ENCODE measurements at regions not wholly inside any gene's neighbourhood (a gene's known extent, or its start where the extent isn't known, plus 50 kb on each side); places are given as distances from the start of the nearest gene placed in this dataset.

DNA sequence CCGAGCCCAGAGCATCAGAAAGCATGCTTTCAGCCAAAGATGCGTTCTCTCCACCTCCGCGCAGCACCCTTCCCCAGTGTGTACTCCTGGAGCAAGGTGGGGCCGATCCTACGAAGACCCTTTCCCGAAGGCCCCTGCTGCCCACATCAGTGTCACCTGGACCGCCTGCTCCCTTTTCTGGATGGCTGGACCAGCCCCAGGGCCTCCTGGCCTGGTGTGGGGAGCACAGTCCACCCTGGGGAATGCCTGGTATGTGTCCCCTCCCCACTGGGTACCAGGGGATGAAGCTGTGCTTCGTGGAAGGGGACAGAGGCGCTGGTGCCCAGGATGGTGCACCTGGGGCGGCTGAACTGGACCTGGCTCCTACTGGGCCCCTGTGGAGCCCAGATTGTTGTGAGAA, 173.8 kb downstream of the SEC14L1 start:
- H3K4me1 ChIP-seq (ENCODE audit: control insufficient read depth, low read depth, low read length) = peaks cover 2% of the 10 kb centered on the region
- H3K27ac ChIP-seq (ENCODE audit: low read depth, low read length) = no peak overlapping the region
- H4K5ac ChIP-seq (ENCODE audit: low read length) = no peak overlapping the region
- H3K36me3 ChIP-seq (ENCODE audit: control insufficient read depth, insufficient read depth, low read length) = no peaks in the 10 kb centered on the region
- H3K79me1 ChIP-seq (ENCODE audit: low read length) = peaks cover 4% of the 10 kb centered on the region
- H3K18ac ChIP-seq (ENCODE audit: low read length) = no peak overlapping the region
- no peak overlapping the region for H2AK5ac ChIP-seq (ENCODE audit: low read length)
- no peak overlapping the region for H3K23ac ChIP-seq (ENCODE audit: low read length)
- H2BK15ac ChIP-seq (replicated peaks; ENCODE audit: low read depth) = no peak overlapping the region
- no peak overlapping the region for H3K4me2 ChIP-seq (ENCODE audit: low read length)
- H3K4ac ChIP-seq (ENCODE audit: low read depth, low read length) = no peak overlapping the region
- H3K79me2 ChIP-seq (ENCODE audit: control insufficient read depth, insufficient read depth, low read length) = no peaks in the 10 kb centered on the region
- no peak overlapping the region for H3K9ac ChIP-seq (ENCODE audit: low read length)
- no peak overlapping the region for H3K56ac ChIP-seq (ENCODE audit: low read length)
- no CpG with 5 or more reads among the region's 11 CpGs for WGBS (ENCODE audit: extremely low coverage, insufficient coverage, low lambda C conversion rate)
- DNase-seq = no peak
- H2BK120ac ChIP-seq (ENCODE audit: low read depth, low read length) = no peak overlapping the region
- no peak overlapping the region for H4K8ac ChIP-seq (ENCODE audit: low read depth, low read length)
- H3K4me3 ChIP-seq (ENCODE audit: low read length) = no peak overlapping the region
- no peak overlapping the region for H2BK5ac ChIP-seq (ENCODE audit: low read length)
- no peaks in the 10 kb centered on the region for H3K27me3 ChIP-seq (ENCODE audit: insufficient read depth, low read length, poor library complexity)

DNA sequence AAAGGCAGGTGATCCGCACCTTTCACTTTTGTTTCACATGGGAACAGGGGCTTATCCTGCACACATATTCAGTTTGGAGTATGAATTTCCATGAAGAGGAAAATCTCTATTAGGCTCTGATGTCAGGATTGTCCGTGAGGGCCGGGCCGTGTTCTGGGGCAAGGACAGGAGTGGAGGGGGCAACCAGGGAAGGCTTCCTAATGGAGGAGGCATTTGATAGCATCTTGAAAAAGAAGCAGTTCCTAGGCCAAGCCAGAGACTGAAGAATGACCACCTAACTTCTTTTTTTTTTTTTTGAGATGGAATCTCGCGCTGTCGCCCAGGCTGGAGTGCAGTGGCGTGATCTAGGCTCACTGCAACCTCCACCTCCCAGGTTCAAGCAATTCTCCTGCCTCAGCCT, 174.2 kb downstream of the SEC14L1 start:
- H3K56ac ChIP-seq (ENCODE audit: low read length) = no peak overlapping the region
- H2AK5ac ChIP-seq (ENCODE audit: low read length) = no peak overlapping the region
- no peak overlapping the region for H3K4me3 ChIP-seq (ENCODE audit: low read length)
- no peak overlapping the region for H2BK120ac ChIP-seq (ENCODE audit: low read depth, low read length)
- H3K23ac ChIP-seq (ENCODE audit: low read length) = no peak overlapping the region
- H3K18ac ChIP-seq (ENCODE audit: low read length) = no peak overlapping the region
- no peak overlapping the region for H2BK15ac ChIP-seq (replicated peaks; ENCODE audit: low read depth)
- no peak overlapping the region for H3K4ac ChIP-seq (ENCODE audit: low read depth, low read length)
- no peak overlapping the region for H4K8ac ChIP-seq (ENCODE audit: low read depth, low read length)
- H3K4me1 ChIP-seq (ENCODE audit: control insufficient read depth, low read depth, low read length) = peaks cover 2% of the 10 kb centered on the region
- H3K4me2 ChIP-seq (ENCODE audit: low read length) = no peak overlapping the region
- H3K27me3 ChIP-seq (ENCODE audit: insufficient read depth, low read length, poor library complexity) = no peaks in the 10 kb centered on the region
- H3K79me2 ChIP-seq (ENCODE audit: control insufficient read depth, insufficient read depth, low read length) = no peaks in the 10 kb centered on the region
- H4K5ac ChIP-seq (ENCODE audit: low read length) = no peak overlapping the region
- H2BK5ac ChIP-seq (ENCODE audit: low read length) = no peak overlapping the region
- peaks cover 4% of the 10 kb centered on the region for H3K79me1 ChIP-seq (ENCODE audit: low read length)
- H3K9ac ChIP-seq (ENCODE audit: low read length) = no peak overlapping the region
- no peak overlapping the region for H3K27ac ChIP-seq (ENCODE audit: low read depth, low read length)
- DNase-seq = no peak
- WGBS (ENCODE audit: extremely low coverage, insufficient coverage, low lambda C conversion rate) = no CpG with 5 or more reads among the region's 8 CpGs
- H3K36me3 ChIP-seq (ENCODE audit: control insufficient read depth, insufficient read depth, low read length) = no peaks in the 10 kb centered on the region

- Histone ChIP-seq H3K56ac (ENCODE audit: low read length) (peak overlapping the region; percentile 54), H3K79me1 (ENCODE audit: low read length) (peaks cover 2% of the 10 kb centered on the region), H3K36me3 (ENCODE audit: control insufficient read depth, insufficient read depth, low read length) (no peaks in the 10 kb centered on the region), H2BK5ac (ENCODE audit: low read length) (no peak overlapping the region), H2BK120ac (ENCODE audit: low read depth, low read length) (no peak overlapping the region), H3K4ac (ENCODE audit: low read depth, low read length) (no peak overlapping the region), H2AK5ac (ENCODE audit: low read length) (no peak overlapping the region), H4K8ac (ENCODE audit: low read depth, low read length) (no peak overlapping the region), H3K23ac (ENCODE audit: low read length) (no peak overlapping the region), H3K4me3 (ENCODE audit: low read length) (no peak overlapping the region), H3K4me2 (ENCODE audit: low read length) (no peak overlapping the region), H2BK15ac (replicated peaks; ENCODE audit: low read depth) (no peak overlapping the region), H3K9ac (ENCODE audit: low read length) (no peak overlapping the region), H3K27ac (ENCODE audit: low read depth, low read length) (peak overlapping the region; percentile 71), H3K79me2 (ENCODE audit: control insufficient read depth, insufficient read depth, low read length) (no peaks in the 10 kb centered on the region), H4K5ac (ENCODE audit: low read length) (no peak overlapping the region), H3K18ac (ENCODE audit: low read length) (peak overlapping the region; percentile 6), H3K4me1 (ENCODE audit: control insufficient read depth, low read depth, low read length) (peaks cover 2% of the 10 kb centered on the region), H3K27me3 (ENCODE audit: insufficient read depth, low read length, poor library complexity) (no peaks in the 10 kb centered on the region)
- DNase-seq = peak; percentile 47
- WGBS (ENCODE audit: extremely low coverage, insufficient coverage, low lambda C conversion rate) = no CpG with 5 or more reads among the region's 16 CpGs
Measured at GRCh38 chr17:77315551-77316190, 174.9 kb downstream of the SEC14L1 start.

DNA sequence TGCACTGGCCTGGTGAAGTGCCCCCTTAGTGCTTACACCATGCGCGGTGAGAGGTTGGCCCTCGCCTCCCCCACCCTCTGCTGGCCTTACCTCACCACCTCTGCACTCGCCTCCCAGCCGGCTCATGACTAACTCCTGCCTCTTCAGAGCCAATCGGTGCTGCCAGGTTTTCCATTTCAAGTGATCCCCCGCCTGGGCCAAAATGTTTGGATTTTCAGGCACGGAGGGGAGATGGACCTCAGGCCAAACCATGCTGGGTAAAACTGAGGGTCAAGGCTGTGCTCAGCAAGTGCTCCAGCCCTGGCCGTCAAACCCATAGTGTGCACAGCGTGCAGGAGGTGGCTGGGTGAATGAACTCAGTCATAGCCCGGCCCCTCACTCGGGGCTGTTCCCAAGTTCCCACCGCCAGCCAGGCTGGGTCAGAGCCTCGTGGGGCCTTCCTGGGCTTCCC, 175.4 kb downstream of the SEC14L1 start:
- no peaks in the 10 kb centered on the region for H3K27me3 ChIP-seq (ENCODE audit: insufficient read depth, low read length, poor library complexity)

DNA sequence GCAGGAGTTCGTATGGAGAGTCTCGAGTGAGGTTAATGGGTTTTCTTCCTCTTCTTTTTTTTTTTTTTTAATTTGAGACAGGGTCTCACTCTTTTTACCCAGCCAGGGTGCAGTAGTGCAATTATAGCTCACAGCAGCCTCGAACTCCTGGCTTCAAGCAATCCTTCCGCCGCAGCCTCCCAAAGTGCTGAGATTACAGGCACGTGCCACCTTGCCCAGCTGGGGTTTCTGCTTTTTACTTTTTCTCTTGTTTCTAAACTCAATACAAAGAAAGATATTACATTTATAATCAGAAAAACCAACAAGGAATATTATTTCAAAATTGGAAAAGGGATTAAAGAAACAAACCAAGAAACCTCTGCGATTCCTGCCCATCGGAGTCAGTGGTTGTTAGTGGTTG, 175.9 kb downstream of the SEC14L1 start:
- Histone ChIP-seq H3K36me3 (ENCODE audit: control insufficient read depth, insufficient read depth, low read length) (no peaks in the 10 kb centered on the region), H2BK15ac (replicated peaks; ENCODE audit: low read depth) (no peak overlapping the region), H3K27ac (ENCODE audit: low read depth, low read length) (no peak overlapping the region), H3K79me2 (ENCODE audit: control insufficient read depth, insufficient read depth, low read length) (no peaks in the 10 kb centered on the region), H2BK5ac (ENCODE audit: low read length) (no peak overlapping the region), H3K56ac (ENCODE audit: low read length) (no peak overlapping the region), H2AK5ac (ENCODE audit: low read length) (no peak overlapping the region), H4K5ac (ENCODE audit: low read length) (no peak overlapping the region), H3K79me1 (ENCODE audit: low read length) (peaks cover 3% of the 10 kb centered on the region), H2BK120ac (ENCODE audit: low read depth, low read length) (no peak overlapping the region), H3K4me2 (ENCODE audit: low read length) (no peak overlapping the region), H3K4me3 (ENCODE audit: low read length) (no peak overlapping the region), H3K27me3 (ENCODE audit: insufficient read depth, low read length, poor library complexity) (no peaks in the 10 kb centered on the region), H3K4me1 (ENCODE audit: control insufficient read depth, low read depth, low read length) (peaks cover 2% of the 10 kb centered on the region), H3K18ac (ENCODE audit: low read length) (peak overlapping the region; percentile 19), H3K9ac (ENCODE audit: low read length) (no peak overlapping the region), H4K8ac (ENCODE audit: low read depth, low read length) (no peak overlapping the region), H3K4ac (ENCODE audit: low read depth, low read length) (no peak overlapping the region), H3K23ac (ENCODE audit: low read length) (no peak overlapping the region)
- no peak for DNase-seq
- no CpG with 5 or more reads among the region's 8 CpGs for WGBS (ENCODE audit: extremely low coverage, insufficient coverage, low lambda C conversion rate)

More for the DNA sequence above, 175.4 kb downstream of the SEC14L1 start:
- Histone ChIP-seq H3K23ac (ENCODE audit: low read length) (no peak overlapping the region), H3K4me2 (ENCODE audit: low read length) (no peak overlapping the region), H3K56ac (ENCODE audit: low read length) (peak overlapping the region; percentile 76), H2BK120ac (ENCODE audit: low read depth, low read length) (no peak overlapping the region), H3K4me1 (ENCODE audit: control insufficient read depth, low read depth, low read length) (peaks cover 2% of the 10 kb centered on the region), H3K9ac (ENCODE audit: low read length) (peak overlapping the region; percentile 41), H3K4ac (ENCODE audit: low read depth, low read length) (no peak overlapping the region), H2AK5ac (ENCODE audit: low read length) (no peak overlapping the region), H3K79me2 (ENCODE audit: control insufficient read depth, insufficient read depth, low read length) (no peaks in the 10 kb centered on the region), H4K5ac (ENCODE audit: low read length) (no peak overlapping the region), H4K8ac (ENCODE audit: low read depth, low read length) (no peak overlapping the region), H3K27ac (ENCODE audit: low read depth, low read length) (peak overlapping the region; percentile 71), H2BK5ac (ENCODE audit: low read length) (no peak overlapping the region), H3K4me3 (ENCODE audit: low read length) (no peak overlapping the region), H3K36me3 (ENCODE audit: control insufficient read depth, insufficient read depth, low read length) (no peaks in the 10 kb centered on the region), H3K18ac (ENCODE audit: low read length) (peak overlapping the region; percentile 19), H2BK15ac (replicated peaks; ENCODE audit: low read depth) (no peak overlapping the region), H3K79me1 (ENCODE audit: low read length) (peaks cover 3% of the 10 kb centered on the region)
- DNase-seq = peak; percentile 91
- no CpG with 5 or more reads among the region's 14 CpGs for WGBS (ENCODE audit: extremely low coverage, insufficient coverage, low lambda C conversion rate)

Data from mesendoderm (in vitro differentiated cells).